ENCODE measurements at regions not wholly inside any gene's neighbourhood (a gene's known extent, or its start where the extent isn't known, plus 50 kb on each side); places are given as distances from the start of the nearest gene placed in this dataset.

DNA sequence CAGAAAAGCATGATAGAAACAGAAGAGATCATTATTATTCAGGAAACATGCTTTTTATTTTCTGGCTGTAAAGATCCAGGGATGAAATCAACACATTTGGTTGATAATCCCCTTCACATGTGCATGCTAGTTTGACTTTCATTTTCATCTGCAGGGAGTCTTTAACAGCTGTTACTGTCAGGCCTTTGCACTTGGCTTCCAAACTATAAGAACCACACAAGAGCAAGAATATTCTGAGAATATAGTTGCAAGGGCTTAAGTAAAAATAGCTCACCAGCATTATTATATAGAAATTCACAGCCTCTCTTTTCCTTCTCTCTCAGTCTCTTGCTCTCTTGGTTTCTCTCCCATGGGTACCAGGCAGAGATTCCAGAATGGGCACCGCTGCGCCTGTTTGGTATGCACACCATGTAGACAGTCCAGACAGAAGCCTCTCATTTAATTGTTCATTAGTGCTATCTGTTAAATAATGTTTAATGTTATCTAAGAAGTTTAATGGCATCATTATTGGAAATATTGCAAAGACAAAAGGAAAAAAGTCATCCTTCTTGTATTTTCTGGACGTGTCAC, 622.3 kb upstream of the PLXNA2 start:
- Histone ChIP-seq H3K9ac (ENCODE audit: low read length) (no peak overlapping the region), H3K4me3 (ENCODE audit: low read length) (no peak overlapping the region), H3K79me2 (replicated peaks; ENCODE audit: insufficient read depth, low read length) (no peaks in the 10 kb centered on the region), H3K27ac (ENCODE audit: low read length) (no peak overlapping the region), H3K9me3 (ENCODE audit: low read length) (no peaks in the 10 kb centered on the region), H3K9me2 (ENCODE audit: insufficient read depth, low read length) (no peaks in the 10 kb centered on the region), H3K4me2 (ENCODE audit: low read length) (no peak overlapping the region), H3K36me3 (ENCODE audit: insufficient read depth, low read length) (no peaks in the 10 kb centered on the region), H4K20me1 (ENCODE audit: insufficient read depth) (no peaks in the 10 kb centered on the region), H2AFZ (ENCODE audit: low read depth, low read length) (no peak overlapping the region), H3F3A (ENCODE audit: insufficient read depth, low read length, poor library complexity, severe bottlenecking) (no peaks in the 10 kb centered on the region), H3K27me3 (ENCODE audit: insufficient read depth, low read depth, low read length) (no peaks in the 10 kb centered on the region)
- TF ChIP-seq RAD21 (conservative IDR thresholded peaks at IDR 0.05) (no peak), TAF1 (IDR thresholded peaks at IDR 0.05; ENCODE audit: low read depth) (no peak), EP300 (conservative IDR thresholded peaks at IDR 0.05; ENCODE audit: poor library complexity, severe bottlenecking) (no peak), MXI1 (conservative IDR thresholded peaks at IDR 0.05; ENCODE audit: poor library complexity, severe bottlenecking) (no peak), SMC3 (conservative IDR thresholded peaks at IDR 0.05; ENCODE audit: poor library complexity) (no peak), POLR2AphosphoS5 (IDR thresholded peaks at IDR 0.05) (no peak), EZH2 (IDR thresholded peaks at IDR 0.05; ENCODE audit: borderline replicate concordance, insufficient read depth, low read length, poor library complexity, severe bottlenecking) (no peak)
- TF ChIP-seq, protein P1, sequence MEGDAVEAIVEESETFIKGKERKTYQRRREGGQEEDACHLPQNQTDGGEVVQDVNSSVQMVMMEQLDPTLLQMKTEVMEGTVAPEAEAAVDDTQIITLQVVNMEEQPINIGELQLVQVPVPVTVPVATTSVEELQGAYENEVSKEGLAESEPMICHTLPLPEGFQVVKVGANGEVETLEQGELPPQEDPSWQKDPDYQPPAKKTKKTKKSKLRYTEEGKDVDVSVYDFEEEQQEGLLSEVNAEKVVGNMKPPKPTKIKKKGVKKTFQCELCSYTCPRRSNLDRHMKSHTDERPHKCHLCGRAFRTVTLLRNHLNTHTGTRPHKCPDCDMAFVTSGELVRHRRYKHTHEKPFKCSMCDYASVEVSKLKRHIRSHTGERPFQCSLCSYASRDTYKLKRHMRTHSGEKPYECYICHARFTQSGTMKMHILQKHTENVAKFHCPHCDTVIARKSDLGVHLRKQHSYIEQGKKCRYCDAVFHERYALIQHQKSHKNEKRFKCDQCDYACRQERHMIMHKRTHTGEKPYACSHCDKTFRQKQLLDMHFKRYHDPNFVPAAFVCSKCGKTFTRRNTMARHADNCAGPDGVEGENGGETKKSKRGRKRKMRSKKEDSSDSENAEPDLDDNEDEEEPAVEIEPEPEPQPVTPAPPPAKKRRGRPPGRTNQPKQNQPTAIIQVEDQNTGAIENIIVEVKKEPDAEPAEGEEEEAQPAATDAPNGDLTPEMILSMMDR (IDR thresholded peaks at IDR 0.05; ENCODE audit: poor library complexity, severe bottlenecking) = no peak
- TF ChIP-seq, protein P2, sequence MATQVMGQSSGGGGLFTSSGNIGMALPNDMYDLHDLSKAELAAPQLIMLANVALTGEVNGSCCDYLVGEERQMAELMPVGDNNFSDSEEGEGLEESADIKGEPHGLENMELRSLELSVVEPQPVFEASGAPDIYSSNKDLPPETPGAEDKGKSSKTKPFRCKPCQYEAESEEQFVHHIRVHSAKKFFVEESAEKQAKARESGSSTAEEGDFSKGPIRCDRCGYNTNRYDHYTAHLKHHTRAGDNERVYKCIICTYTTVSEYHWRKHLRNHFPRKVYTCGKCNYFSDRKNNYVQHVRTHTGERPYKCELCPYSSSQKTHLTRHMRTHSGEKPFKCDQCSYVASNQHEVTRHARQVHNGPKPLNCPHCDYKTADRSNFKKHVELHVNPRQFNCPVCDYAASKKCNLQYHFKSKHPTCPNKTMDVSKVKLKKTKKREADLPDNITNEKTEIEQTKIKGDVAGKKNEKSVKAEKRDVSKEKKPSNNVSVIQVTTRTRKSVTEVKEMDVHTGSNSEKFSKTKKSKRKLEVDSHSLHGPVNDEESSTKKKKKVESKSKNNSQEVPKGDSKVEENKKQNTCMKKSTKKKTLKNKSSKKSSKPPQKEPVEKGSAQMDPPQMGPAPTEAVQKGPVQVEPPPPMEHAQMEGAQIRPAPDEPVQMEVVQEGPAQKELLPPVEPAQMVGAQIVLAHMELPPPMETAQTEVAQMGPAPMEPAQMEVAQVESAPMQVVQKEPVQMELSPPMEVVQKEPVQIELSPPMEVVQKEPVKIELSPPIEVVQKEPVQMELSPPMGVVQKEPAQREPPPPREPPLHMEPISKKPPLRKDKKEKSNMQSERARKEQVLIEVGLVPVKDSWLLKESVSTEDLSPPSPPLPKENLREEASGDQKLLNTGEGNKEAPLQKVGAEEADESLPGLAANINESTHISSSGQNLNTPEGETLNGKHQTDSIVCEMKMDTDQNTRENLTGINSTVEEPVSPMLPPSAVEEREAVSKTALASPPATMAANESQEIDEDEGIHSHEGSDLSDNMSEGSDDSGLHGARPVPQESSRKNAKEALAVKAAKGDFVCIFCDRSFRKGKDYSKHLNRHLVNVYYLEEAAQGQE (IDR thresholded peaks at IDR 0.05; ENCODE audit: borderline replicate concordance) = no peak

DNA sequence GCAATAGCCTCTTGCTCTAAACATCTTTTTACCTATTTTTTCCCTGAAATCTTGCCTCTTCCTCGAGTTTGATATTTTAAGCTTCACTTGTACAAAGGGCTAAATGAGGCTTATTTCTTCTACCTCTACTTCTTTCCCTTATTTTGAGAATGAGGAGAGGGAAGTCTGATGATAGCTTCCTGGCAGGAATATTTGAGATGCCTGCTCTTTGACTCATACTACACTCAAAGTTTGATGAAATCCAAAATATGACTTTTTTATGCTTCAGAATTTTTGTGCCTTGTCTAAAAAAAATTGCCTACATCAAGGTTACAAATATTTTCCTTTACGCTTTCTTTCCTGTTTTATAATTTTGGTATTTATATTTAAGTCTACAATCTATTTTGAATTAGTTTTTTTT, 624.4 kb upstream of the PLXNA2 start:
- TF ChIP-seq, protein P2 (IDR thresholded peaks at IDR 0.05; ENCODE audit: borderline replicate concordance) = no peak
- TF ChIP-seq, protein P1 (IDR thresholded peaks at IDR 0.05; ENCODE audit: poor library complexity, severe bottlenecking) = no peak
- TF ChIP-seq SMC3 (conservative IDR thresholded peaks at IDR 0.05; ENCODE audit: poor library complexity) (no peak), EP300 (conservative IDR thresholded peaks at IDR 0.05; ENCODE audit: poor library complexity, severe bottlenecking) (no peak), EZH2 (IDR thresholded peaks at IDR 0.05; ENCODE audit: borderline replicate concordance, insufficient read depth, low read length, poor library complexity, severe bottlenecking) (no peak), TAF1 (IDR thresholded peaks at IDR 0.05; ENCODE audit: low read depth) (no peak), POLR2AphosphoS5 (IDR thresholded peaks at IDR 0.05) (no peak), RAD21 (conservative IDR thresholded peaks at IDR 0.05) (no peak), MXI1 (conservative IDR thresholded peaks at IDR 0.05; ENCODE audit: poor library complexity, severe bottlenecking) (no peak)
- Histone ChIP-seq H4K20me1 (ENCODE audit: insufficient read depth) (no peaks in the 10 kb centered on the region), H3K9me3 (ENCODE audit: low read length) (no peaks in the 10 kb centered on the region), H3K27ac (ENCODE audit: low read length) (no peak overlapping the region), H3K9me2 (ENCODE audit: insufficient read depth, low read length) (no peaks in the 10 kb centered on the region), H3K27me3 (ENCODE audit: insufficient read depth, low read depth, low read length) (no peaks in the 10 kb centered on the region), H3K79me2 (replicated peaks; ENCODE audit: insufficient read depth, low read length) (no peaks in the 10 kb centered on the region), H3K9ac (ENCODE audit: low read length) (no peak overlapping the region), H3K4me2 (ENCODE audit: low read length) (no peak overlapping the region), H3K4me3 (ENCODE audit: low read length) (no peak overlapping the region), H3F3A (ENCODE audit: insufficient read depth, low read length, poor library complexity, severe bottlenecking) (no peaks in the 10 kb centered on the region), H3K36me3 (ENCODE audit: insufficient read depth, low read length) (no peaks in the 10 kb centered on the region), H2AFZ (ENCODE audit: low read depth, low read length) (no peak overlapping the region)
